IPS DF 19.7 (cell line): ENCODE measurements at regions not wholly inside any gene's neighbourhood (a gene's known extent, or its start where the extent isn't known, plus 50 kb on each side); places are given as distances from the start of the nearest gene placed in this dataset.

ENCODE experiments used
- DNase-seq: peaks from one replicate; pipeline ENCODE4 v3.0.0-alpha.2; 2013; ENCODE audit warnings: low read depth, low spot score

- DNase-seq = no peak
These were observed 80.1 kb upstream of the SDK2 start for GRCh38 chr17:73724341-73724740.

GRCh38 chr17:73724990-73725389 is 80.7 kb upstream of the SDK2 start:
- no peak for DNase-seq

- no peak for DNase-seq
These were observed 81.7 kb upstream of the SDK2 start for GRCh38 chr17:73725794-73726515.

- no peak for DNase-seq
These were observed 83.7 kb upstream of the SDK2 start for GRCh38 chr17:73727941-73728340.

- no peak for DNase-seq
These were observed 84.9 kb upstream of the SDK2 start for GRCh38 chr17:73729101-73729500.

GRCh38 chr17:73731733-73732132 is 87.5 kb upstream of the SDK2 start:
- no peak for DNase-seq

GRCh38 chr17:73733517-73733916 is 89.3 kb upstream of the SDK2 start:
- DNase-seq = no peak

GRCh38 chr17:73735245-73735644 is 91.0 kb upstream of the SDK2 start:
- DNase-seq = no peak

GRCh38 chr17:73738751-73739575 is 94.7 kb upstream of the SDK2 start:
- no peak for DNase-seq

GRCh38 chr17:73740370-73740769 is 96.1 kb upstream of the SDK2 start:
- no peak for DNase-seq

- DNase-seq = no peak
These were observed 98.7 kb upstream of the SDK2 start for GRCh38 chr17:73742948-73743381.

GRCh38 chr17:73743518-73744201 is 99.4 kb upstream of the SDK2 start:
- no peak for DNase-seq

GRCh38 chr17:73744411-73744810 is 100.2 kb upstream of the SDK2 start:
- DNase-seq = no peak

GRCh38 chr17:73746314-73747073 is 102.2 kb upstream of the SDK2 start:
- DNase-seq = no peak

- no peak for DNase-seq
These were observed 103.2 kb upstream of the SDK2 start for GRCh38 chr17:73747221-73748002.

GRCh38 chr17:73748508-73748907 is 104.3 kb upstream of the SDK2 start:
- no peak for DNase-seq

GRCh38 chr17:73749337-73749823 is 105.1 kb upstream of the SDK2 start:
- no peak for DNase-seq

- no peak for DNase-seq
These were observed 105.8 kb upstream of the SDK2 start for GRCh38 chr17:73749928-73750605.

GRCh38 chr17:73750975-73751374 is 106.7 kb upstream of the SDK2 start:
- no peak for DNase-seq
